Esophagus mucosa (tissue), 1 donor: ENCODE measurements at regions not wholly inside any gene's neighbourhood (a gene's known extent, or its start where the extent isn't known, plus 50 kb on each side); places are given as distances from the start of the nearest gene placed in this dataset.

Experiments
- ATAC-seq: fragments of 200-7000 bp; cut with Tn5 transposase; one replicate; pipeline ENCODE4 v1.9.1; 2020
- donor health status: DM: yes; HTN: yes; CAD: no.

GRCh38 chr10:3861795-3862194, 76.8 kb upstream of the KLF6 start:
- no peak for ATAC-seq

GRCh38 chr10:3858051-3858845, 73.2 kb upstream of the KLF6 start:
- no peak for ATAC-seq

GRCh38 chr10:3857318-3857717, 72.3 kb upstream of the KLF6 start:
- no peak for ATAC-seq

GRCh38 chr10:3856593-3856992, 71.6 kb upstream of the KLF6 start:
- no peak for ATAC-seq

GRCh38 chr10:3853547-3854303, 68.7 kb upstream of the KLF6 start:
- no peak for ATAC-seq

- no peak for ATAC-seq
Observed at GRCh38 chr10:3853016-3853415, 68.0 kb upstream of the KLF6 start.

GRCh38 chr10:3852147-3852904, 67.3 kb upstream of the KLF6 start:
- peak; percentile 91 for ATAC-seq

GRCh38 chr10:3850999-3851937, 66.3 kb upstream of the KLF6 start:
- peak; percentile 85 for ATAC-seq

GRCh38 chr10:3848775-3849635, 64.0 kb upstream of the KLF6 start:
- no peak for ATAC-seq

- no peak for ATAC-seq
Observed at GRCh38 chr10:3848005-3848774, 63.2 kb upstream of the KLF6 start.

GRCh38 chr10:3846736-3847135, 61.7 kb upstream of the KLF6 start:
- ATAC-seq = no peak

- no peak for ATAC-seq
Observed at GRCh38 chr10:3844491-3845025, 59.5 kb upstream of the KLF6 start.

GRCh38 chr10:3838460-3839437, 53.7 kb upstream of the KLF6 start:
- peak; percentile 85 for ATAC-seq

GRCh38 chr10:3837647-3838459, 52.8 kb upstream of the KLF6 start:
- no peak for ATAC-seq

- ATAC-seq = no peak
Observed at GRCh38 chr10:3836222-3836820, 51.3 kb upstream of the KLF6 start.

GRCh38 chr10:3835770-3836169, 50.8 kb upstream of the KLF6 start:
- no peak for ATAC-seq

GRCh38 chr10:3834947-3835346, 49.9 kb upstream of the KLF6 start:
- no peak for ATAC-seq
